Suprapubic skin (tissue), 4 donors: ENCODE measurements at regions not wholly inside any gene's neighbourhood (a gene's known extent, or its start where the extent isn't known, plus 50 kb on each side); places are given as distances from the start of the nearest gene placed in this dataset.

ENCODE experiments used
- POLR2A ChIP-seq, 2 donors: fragments of 450-650 bp; IDR thresholded peaks; one replicate each; pipeline ENCODE4 v1.6.1; 2017; ENCODE audit warnings: antibody characterized with exemption in 2 of 2, mild to moderate bottlenecking in 2 of 2, moderate library complexity in 2 of 2
- POLR2AphosphoS5 ChIP-seq, 3 donors: sonication (generic); formaldehyde crosslinking; IDR thresholded peaks; one replicate each; pipeline ENCODE4 v1.6.1; 2017; ENCODE audit warnings: antibody characterized with exemption in 3 of 3
- TF ChIP-seq, protein P1 (sequence below), 2 donors: fragments of 200-600 bp in 1 of 2; fragments of 450-650 bp in 1 of 2; sonication (generic) in 1 of 2; IDR thresholded peaks; one replicate each; pipeline ENCODE4 v1.5.1; 2016 to 2019; ENCODE audit warnings: antibody characterized with exemption in 2 of 2, mild to moderate bottlenecking in 1 of 2, moderate library complexity in 1 of 2

DNA sequence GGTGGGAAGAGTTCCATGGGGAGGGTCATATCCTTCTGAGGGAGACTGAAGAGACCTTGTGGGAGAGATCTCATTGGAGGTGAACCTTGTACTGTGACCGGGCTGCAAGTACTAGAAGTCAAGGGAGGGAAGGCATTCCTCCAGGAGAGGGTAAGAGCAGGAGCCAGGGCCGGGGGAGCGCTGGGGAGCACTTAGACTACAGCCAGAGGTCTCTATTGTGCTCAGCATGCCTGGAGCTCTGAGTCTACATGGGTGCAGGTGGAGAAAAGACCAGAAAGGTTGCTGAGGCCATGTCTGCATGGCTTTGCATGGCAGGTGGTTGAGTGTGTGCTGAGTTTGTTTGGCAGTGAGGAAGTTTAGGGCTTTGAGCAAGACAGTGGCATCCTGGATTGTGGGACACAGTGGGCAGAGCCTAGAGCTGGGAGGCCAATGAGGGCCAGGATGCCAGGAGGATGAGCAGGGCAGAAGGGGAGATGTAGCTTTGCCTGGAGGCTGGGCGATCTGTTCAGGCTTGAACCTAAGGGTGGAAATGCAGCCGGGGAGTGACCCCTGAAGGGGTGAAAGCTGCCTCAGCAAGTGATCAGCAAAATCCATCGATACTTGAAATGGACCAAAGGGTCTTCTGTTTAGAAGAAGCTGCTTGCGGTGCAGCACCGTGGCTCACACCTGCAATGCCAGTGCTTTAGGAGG lies 317.4 kb upstream of the TNRC6C start:
- TF ChIP-seq, protein P1, sequence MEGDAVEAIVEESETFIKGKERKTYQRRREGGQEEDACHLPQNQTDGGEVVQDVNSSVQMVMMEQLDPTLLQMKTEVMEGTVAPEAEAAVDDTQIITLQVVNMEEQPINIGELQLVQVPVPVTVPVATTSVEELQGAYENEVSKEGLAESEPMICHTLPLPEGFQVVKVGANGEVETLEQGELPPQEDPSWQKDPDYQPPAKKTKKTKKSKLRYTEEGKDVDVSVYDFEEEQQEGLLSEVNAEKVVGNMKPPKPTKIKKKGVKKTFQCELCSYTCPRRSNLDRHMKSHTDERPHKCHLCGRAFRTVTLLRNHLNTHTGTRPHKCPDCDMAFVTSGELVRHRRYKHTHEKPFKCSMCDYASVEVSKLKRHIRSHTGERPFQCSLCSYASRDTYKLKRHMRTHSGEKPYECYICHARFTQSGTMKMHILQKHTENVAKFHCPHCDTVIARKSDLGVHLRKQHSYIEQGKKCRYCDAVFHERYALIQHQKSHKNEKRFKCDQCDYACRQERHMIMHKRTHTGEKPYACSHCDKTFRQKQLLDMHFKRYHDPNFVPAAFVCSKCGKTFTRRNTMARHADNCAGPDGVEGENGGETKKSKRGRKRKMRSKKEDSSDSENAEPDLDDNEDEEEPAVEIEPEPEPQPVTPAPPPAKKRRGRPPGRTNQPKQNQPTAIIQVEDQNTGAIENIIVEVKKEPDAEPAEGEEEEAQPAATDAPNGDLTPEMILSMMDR (IDR thresholded peaks at IDR 0.05) = no peak
- TF ChIP-seq POLR2A (IDR thresholded peaks at IDR 0.05) = no peak
- no peak for TF ChIP-seq POLR2AphosphoS5 (IDR thresholded peaks at IDR 0.05)
